ENCODE measurements at regions not wholly inside any gene's neighbourhood (a gene's known extent, or its start where the extent isn't known, plus 50 kb on each side); places are given as distances from the start of the nearest gene placed in this dataset.
"Not testable (repeated sequence)": the region's sequence is repeated elsewhere in the genome, so short reads cannot be mapped to it uniquely, and the experiment has no call there.

DNA sequence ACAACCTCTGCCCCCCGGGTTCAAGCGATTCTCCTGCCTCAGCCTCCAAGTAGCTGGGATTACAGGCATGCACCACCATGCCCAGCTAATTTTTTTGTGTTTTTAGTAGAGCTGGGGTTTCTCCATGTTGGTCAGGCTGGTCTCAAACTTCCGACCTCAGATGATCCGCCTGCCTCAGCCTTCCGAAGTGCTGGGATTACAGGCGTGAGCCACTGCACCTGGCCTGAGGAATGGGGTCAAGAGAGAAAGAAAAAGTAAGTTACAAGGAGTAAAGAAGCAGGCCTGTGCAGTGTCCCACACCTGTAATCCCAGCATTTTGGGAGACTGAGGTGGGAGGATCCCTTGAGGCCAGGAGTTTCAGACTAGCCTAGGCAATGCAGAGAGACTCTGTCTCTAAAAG lies 68.5 kb upstream of the LRPPRC start:
- not testable (repeated sequence) for H3K9ac ChIP-seq (replicated peaks in 1 of 4; ENCODE audit: extremely low read depth in 1 of 4, low read depth in 3 of 4, low read length in 3 of 4); H3K27me3 ChIP-seq (replicated peaks in 1 of 4; ENCODE audit: control insufficient read depth in 3 of 4, extremely low read depth in 1 of 4, insufficient read depth in 3 of 4, low read length in 3 of 4); H4K20me1 ChIP-seq (replicated peaks in 1 of 2; ENCODE audit: control insufficient read depth in 1 of 2, insufficient read depth in 2 of 2, low read length in 2 of 2); H2AFZ ChIP-seq (ENCODE audit: low read length); H3K27ac ChIP-seq (ENCODE audit: low read depth, low read length); H2BK12ac ChIP-seq (ENCODE audit: low read depth, low read length); H3K79me1 ChIP-seq (ENCODE audit: low read depth, low read length); H4K8ac ChIP-seq (ENCODE audit: extremely low read depth, insufficient read depth, low read length); H2AK5ac ChIP-seq (ENCODE audit: low read depth, low read length); H2BK15ac ChIP-seq (ENCODE audit: low read length); H3K18ac ChIP-seq (ENCODE audit: extremely low read depth, low read length); FAIRE-seq; H3K23ac ChIP-seq (ENCODE audit: insufficient read length); H2BK20ac ChIP-seq (ENCODE audit: low read length); H3K4me2 ChIP-seq (ENCODE audit: insufficient read depth in 1 of 2, low read depth in 2 of 2, low read length in 2 of 2); H3K56ac ChIP-seq (replicated peaks; ENCODE audit: insufficient read length, low read depth, low read length); H4K5ac ChIP-seq (ENCODE audit: insufficient read length, low read depth, low read length); H3K36me3 ChIP-seq (ENCODE audit: control insufficient read depth in 2 of 4, insufficient read depth in 4 of 4, low read length in 3 of 4); H3K79me2 ChIP-seq (ENCODE audit: control insufficient read depth in 1 of 2, insufficient read depth in 2 of 2, low read length in 2 of 2); H2BK5ac ChIP-seq (ENCODE audit: low read depth, low read length); H2BK120ac ChIP-seq (replicated peaks; ENCODE audit: low read depth, low read length); H3K23me2 ChIP-seq (ENCODE audit: low read depth, low read length); H3K4ac ChIP-seq (replicated peaks; ENCODE audit: insufficient read length, low read depth, low read length); H3K4me1 ChIP-seq (replicated peaks in 1 of 4; ENCODE audit: control insufficient read depth in 3 of 4, insufficient read depth in 4 of 4, low read length in 3 of 4); H4K91ac ChIP-seq (replicated peaks; ENCODE audit: insufficient read length, low read length); H3K14ac ChIP-seq (ENCODE audit: insufficient read length); H3K4me3 ChIP-seq (ENCODE audit: extremely low read depth in 1 of 4, insufficient read depth in 2 of 4, low read depth in 3 of 4, low read length in 4 of 4); DNase-seq (ENCODE audit: low read depth in 1 of 2, low spot score in 2 of 2)
- 93% methylated on average over 6 of the region's 6 CpGs; no CpG with 5 or more reads in 1 of the 2 experiments for WGBS, 2 experiments (ENCODE audit: extremely low coverage in 1 of 2, insufficient coverage in 1 of 2, insufficient read length in 1 of 2, insufficient replicate concordance in 2 of 2, low coverage in 1 of 2, low lambda C conversion rate in 2 of 2, missing lambda C conversion rate in 1 of 2)
- ChIA-PET CTCF (ENCODE audit: partially characterized antibody) (interaction anchor here (0.7 to 3.7 kb wide), 5 partner anchors 9 to 184 kb away, joined by 3 to 21 read pairs (median 4); no protein-coding TSS in a partner anchor), POLR2A (ENCODE audit: partially characterized antibody) (interaction anchor here (1.3 kb wide), 1 partner anchor 13 kb away, joined by 3 read pairs; no protein-coding TSS in a partner anchor)
- peaks cover 31 to 42% of the 10 kb centered on the region in 2 experiments for H3K9me3 ChIP-seq (ENCODE audit: insufficient read depth in 2 of 2, low read depth in 1 of 2, low read length in 1 of 2)
